GM12892 (cell line): ENCODE measurements at regions not wholly inside any gene's neighbourhood (a gene's known extent, or its start where the extent isn't known, plus 50 kb on each side); places are given as distances from the start of the nearest gene placed in this dataset.

Experiments used
- POLR2A ChIP-seq: IDR thresholded peaks from 2 replicates; pipeline ENCODE4 v1.6.1; 2011; ENCODE audit warnings: low read depth, low read length, control low read depth
- POLR2AphosphoS5 ChIP-seq: IDR thresholded peaks from 2 replicates; pipeline ENCODE4 v1.6.1; 2011; ENCODE audit warnings: low read depth, low read length, control low read depth

DNA sequence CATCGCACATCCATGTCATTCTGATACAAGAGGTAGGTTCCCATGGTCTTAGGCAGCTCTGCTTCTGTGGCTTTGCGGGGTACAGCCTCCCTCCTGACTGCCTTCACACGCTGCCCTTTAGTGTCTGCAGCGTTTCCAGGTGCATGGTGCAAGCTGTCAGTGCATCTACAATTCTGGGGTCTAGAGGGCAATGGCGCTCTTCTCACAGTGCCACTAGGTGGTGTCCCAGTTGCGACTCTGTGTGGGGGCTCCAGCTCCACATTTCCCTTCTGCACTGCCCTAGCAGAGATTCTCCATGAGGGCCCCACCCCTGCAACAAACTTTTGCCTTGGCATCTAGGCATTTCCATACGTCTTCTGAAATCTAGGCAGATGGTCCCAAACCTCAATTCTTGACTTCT lies 138.2 kb upstream of the BRINP3 start:
- TF ChIP-seq POLR2AphosphoS5 (no peak), POLR2A (no peak)
